ENCODE measurements at regions not wholly inside any gene's neighbourhood (a gene's known extent, or its start where the extent isn't known, plus 50 kb on each side); places are given as distances from the start of the nearest gene placed in this dataset.
"Not testable (repeated sequence)": the region's sequence is repeated elsewhere in the genome, so short reads cannot be mapped to it uniquely, and the experiment has no call there.

DNA sequence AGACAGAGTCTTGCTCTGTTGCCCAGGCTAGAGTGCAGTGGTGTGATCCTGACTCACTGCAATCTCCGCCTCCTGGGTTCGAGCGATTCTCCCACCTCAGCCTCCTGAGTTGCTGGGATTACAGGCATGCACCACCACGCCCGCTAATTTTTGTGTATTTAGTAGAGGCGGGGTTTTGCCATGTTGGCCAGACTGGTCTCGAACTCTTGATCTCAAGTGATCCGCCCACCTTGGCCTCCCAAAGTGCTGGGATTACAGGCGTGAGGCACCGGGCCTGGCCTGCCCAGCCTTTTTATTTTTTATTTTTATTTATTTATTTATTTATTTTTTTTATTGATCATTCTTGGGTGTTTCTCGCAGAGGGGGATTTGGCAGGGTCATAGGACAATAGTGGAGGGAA, 98.6 kb upstream of the HS6ST1 start:
- TF ChIP-seq, protein P1, sequence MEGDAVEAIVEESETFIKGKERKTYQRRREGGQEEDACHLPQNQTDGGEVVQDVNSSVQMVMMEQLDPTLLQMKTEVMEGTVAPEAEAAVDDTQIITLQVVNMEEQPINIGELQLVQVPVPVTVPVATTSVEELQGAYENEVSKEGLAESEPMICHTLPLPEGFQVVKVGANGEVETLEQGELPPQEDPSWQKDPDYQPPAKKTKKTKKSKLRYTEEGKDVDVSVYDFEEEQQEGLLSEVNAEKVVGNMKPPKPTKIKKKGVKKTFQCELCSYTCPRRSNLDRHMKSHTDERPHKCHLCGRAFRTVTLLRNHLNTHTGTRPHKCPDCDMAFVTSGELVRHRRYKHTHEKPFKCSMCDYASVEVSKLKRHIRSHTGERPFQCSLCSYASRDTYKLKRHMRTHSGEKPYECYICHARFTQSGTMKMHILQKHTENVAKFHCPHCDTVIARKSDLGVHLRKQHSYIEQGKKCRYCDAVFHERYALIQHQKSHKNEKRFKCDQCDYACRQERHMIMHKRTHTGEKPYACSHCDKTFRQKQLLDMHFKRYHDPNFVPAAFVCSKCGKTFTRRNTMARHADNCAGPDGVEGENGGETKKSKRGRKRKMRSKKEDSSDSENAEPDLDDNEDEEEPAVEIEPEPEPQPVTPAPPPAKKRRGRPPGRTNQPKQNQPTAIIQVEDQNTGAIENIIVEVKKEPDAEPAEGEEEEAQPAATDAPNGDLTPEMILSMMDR (conservative IDR thresholded peaks at IDR 0.05; ENCODE audit: low read depth, low read length): not testable (repeated sequence)
- TF ChIP-seq EZH2 (IDR thresholded peaks at IDR 0.05; ENCODE audit: borderline replicate concordance, low read depth, low read length, poor library complexity, severe bottlenecking): not testable (repeated sequence)

Measured in A673 (cell line).